NB4 (cell line): ENCODE measurements at regions not wholly inside any gene's neighbourhood (a gene's known extent, or its start where the extent isn't known, plus 50 kb on each side); places are given as distances from the start of the nearest gene placed in this dataset.

Experiments used
- DNase-seq: peaks from one replicate; pipeline ENCODE4 v3.0.0; 2010; ENCODE audit warnings: low read depth
- H3K4me3 ChIP-seq: one replicate; pipeline ENCODE4 v1.5.1; 2011; ENCODE audit warnings: mild to moderate bottlenecking, low read depth, low read length, moderate library complexity
- MYC ChIP-seq: IDR thresholded peaks from 2 replicates; pipeline ENCODE4 v1.6.1; 2011; ENCODE audit warnings: low read depth, low read length
- POLR2A ChIP-seq: IDR thresholded peaks from 2 replicates; pipeline ENCODE4 v1.6.1; 2011; ENCODE audit warnings: mild to moderate bottlenecking; ENCODE audit not compliant: insufficient read length; ENCODE audit errors: extremely low read depth
- TF ChIP-seq, protein P1 (sequence below): IDR thresholded peaks from 2 replicates; pipeline ENCODE4 v1.6.1; 2011; ENCODE audit warnings: low read depth, low read length
- TF ChIP-seq, protein P2 (sequence below): IDR thresholded peaks from one replicate; pipeline ENCODE4 v1.5.1; 2012; ENCODE audit warnings: low read depth, low read length

- DNase-seq, result no peak
- no peak for TF ChIP-seq MYC
- TF ChIP-seq POLR2A, result no peak
- TF ChIP-seq, protein P1, sequence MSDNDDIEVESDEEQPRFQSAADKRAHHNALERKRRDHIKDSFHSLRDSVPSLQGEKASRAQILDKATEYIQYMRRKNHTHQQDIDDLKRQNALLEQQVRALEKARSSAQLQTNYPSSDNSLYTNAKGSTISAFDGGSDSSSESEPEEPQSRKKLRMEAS, result no peak
- TF ChIP-seq, protein P2, sequence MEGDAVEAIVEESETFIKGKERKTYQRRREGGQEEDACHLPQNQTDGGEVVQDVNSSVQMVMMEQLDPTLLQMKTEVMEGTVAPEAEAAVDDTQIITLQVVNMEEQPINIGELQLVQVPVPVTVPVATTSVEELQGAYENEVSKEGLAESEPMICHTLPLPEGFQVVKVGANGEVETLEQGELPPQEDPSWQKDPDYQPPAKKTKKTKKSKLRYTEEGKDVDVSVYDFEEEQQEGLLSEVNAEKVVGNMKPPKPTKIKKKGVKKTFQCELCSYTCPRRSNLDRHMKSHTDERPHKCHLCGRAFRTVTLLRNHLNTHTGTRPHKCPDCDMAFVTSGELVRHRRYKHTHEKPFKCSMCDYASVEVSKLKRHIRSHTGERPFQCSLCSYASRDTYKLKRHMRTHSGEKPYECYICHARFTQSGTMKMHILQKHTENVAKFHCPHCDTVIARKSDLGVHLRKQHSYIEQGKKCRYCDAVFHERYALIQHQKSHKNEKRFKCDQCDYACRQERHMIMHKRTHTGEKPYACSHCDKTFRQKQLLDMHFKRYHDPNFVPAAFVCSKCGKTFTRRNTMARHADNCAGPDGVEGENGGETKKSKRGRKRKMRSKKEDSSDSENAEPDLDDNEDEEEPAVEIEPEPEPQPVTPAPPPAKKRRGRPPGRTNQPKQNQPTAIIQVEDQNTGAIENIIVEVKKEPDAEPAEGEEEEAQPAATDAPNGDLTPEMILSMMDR, result no peak
- no peak overlapping the region for H3K4me3 ChIP-seq
Observed at GRCh38 chr2:238502088-238502810, 75.5 kb downstream of the ASB1 start.

DNA sequence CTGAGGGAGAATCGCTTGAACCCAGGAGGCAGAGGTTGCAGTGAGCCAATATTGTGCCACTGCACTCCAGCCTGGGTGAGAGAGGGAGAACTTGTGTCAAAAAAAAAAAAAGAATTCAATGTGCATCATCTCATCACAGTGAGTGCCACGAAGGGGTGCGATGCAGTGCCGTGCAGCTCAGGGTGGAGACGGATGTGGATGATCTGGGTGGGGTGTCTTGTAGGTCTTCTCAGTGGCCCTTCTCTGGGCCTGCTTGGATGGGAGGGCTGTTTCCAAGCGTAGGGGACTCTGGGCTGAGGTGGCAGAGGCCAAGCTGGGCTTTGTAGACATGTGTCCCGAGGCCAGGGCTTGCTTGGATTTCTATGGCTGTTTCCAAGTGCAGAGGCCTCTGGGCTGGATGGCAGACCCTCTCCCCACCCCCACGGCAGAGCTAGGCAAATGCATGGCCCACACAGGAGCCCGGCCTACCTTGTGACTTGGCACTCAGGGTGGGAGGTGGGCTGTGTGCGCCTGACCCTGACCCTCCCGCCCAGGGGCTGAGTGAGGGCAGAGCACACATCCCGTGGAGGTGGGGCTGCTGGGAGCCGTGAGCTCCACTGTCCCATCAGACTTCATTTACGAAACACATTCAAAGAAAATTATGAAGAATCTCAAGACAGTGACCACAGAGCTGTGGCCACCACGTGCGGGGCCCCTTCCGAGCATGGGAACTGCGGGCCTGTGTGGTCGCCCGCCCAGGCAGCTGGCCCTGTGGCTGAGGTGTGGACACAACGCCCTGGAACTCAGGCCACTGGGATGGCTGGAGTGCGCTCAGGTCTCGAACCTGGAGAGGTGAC lies 76.4 kb downstream of the ASB1 start:
- DNase-seq, result no peak
- TF ChIP-seq POLR2A, result no peak
- TF ChIP-seq MYC, result no peak
- TF ChIP-seq, protein P2, result no peak
- TF ChIP-seq, protein P1, result no peak
- H3K4me3 ChIP-seq, result no peak overlapping the region

- H3K4me3 ChIP-seq, result no peak overlapping the region
- DNase-seq, result no peak
- no peak for TF ChIP-seq POLR2A
- TF ChIP-seq, protein P1, result no peak
- no peak for TF ChIP-seq MYC
- TF ChIP-seq, protein P2, result no peak
Observed at GRCh38 chr2:238504181-238504931, 77.6 kb downstream of the ASB1 start.

GRCh38 chr2:238505119-238505891 lies 78.6 kb downstream of the ASB1 start:
- TF ChIP-seq, protein P1, result no peak
- TF ChIP-seq POLR2A, result no peak
- TF ChIP-seq, protein P2, result no peak
- TF ChIP-seq MYC, result no peak
- no peak for DNase-seq

DNA sequence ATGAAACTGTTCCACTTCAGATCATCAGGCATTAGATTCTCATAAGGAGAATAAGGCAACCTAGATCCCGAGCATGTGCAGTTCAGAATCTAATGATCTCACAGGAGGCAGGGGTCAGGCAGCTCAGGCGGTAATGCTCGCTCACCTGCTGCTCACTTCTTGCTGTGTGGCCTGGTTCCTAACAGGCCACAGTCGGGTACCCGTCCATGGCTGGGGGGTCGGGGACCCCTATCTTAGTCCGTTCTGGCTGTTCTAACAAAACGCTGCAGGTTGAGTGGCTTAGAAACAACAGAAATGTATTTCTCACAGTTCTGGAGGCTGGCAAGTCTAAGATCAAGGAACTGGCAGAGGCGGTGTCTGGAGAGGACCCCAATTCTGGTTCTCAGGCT lies 79.2 kb downstream of the ASB1 start:
- TF ChIP-seq, protein P2, result no peak
- TF ChIP-seq, protein P1, result no peak
- TF ChIP-seq POLR2A (no peak), MYC (no peak)
- DNase-seq, result no peak
- H3K4me3 ChIP-seq, result no peak overlapping the region

More at GRCh38 chr2:238505119-238505891, 78.6 kb downstream of the ASB1 start:
- no peak overlapping the region for H3K4me3 ChIP-seq
